ENCODE measurements at regions not wholly inside any gene's neighbourhood (a gene's known extent, or its start where the extent isn't known, plus 50 kb on each side); places are given as distances from the start of the nearest gene placed in this dataset.
"Not testable (repeated sequence)": the region's sequence is repeated elsewhere in the genome, so short reads cannot be mapped to it uniquely, and the experiment has no call there.

GRCh38 chr1:189103956-189104355, 1373.7 kb downstream of the BRINP3 start:
- no peak for DNase-seq (ENCODE audit: low spot score)

- no peak for DNase-seq (ENCODE audit: low spot score)
These were observed 1360.4 kb downstream of the BRINP3 start for GRCh38 chr1:189117072-189117770.

DNA sequence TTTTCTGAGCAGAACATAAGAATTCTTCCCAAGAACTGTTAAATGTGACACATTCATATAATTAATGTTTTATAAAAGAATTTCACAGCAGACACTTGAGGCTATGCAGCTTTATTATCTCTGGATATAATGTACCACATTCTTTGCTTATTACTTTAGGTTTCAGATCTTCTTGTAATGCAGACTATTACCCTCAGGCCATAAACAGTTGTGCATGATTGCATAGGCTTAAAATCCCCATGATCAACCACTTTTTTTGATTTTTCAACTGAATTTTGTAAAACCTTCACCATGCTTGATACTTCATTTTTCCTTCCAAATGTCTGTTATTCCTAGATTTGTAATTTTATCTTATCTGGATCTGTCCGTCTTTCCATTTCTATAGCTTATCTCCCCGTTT, 1355.7 kb downstream of the BRINP3 start:
- DNase-seq (ENCODE audit: low spot score) = no peak

DNA sequence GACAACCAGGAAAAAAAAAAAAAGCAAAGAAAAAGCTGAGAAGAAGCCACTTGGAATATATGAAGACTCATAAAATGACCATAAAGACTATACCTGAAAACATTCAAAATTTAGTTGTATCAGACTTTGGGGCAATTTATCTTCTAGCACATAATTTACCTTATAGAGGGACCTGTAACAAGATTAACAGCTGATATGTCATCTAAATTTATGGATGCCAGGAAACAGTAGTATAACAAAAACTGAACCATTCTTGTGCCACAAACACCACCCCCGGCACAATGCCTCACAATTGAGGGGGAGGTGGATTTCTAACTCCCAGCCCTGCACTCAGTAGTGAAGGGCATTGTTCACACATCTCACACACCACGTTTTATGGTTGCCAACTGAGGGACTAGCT, 1352.0 kb downstream of the BRINP3 start:
- no peak for DNase-seq (ENCODE audit: low spot score)

- DNase-seq (ENCODE audit: low spot score) = no peak
These were observed 1346.1 kb downstream of the BRINP3 start for GRCh38 chr1:189131576-189131975.

DNA sequence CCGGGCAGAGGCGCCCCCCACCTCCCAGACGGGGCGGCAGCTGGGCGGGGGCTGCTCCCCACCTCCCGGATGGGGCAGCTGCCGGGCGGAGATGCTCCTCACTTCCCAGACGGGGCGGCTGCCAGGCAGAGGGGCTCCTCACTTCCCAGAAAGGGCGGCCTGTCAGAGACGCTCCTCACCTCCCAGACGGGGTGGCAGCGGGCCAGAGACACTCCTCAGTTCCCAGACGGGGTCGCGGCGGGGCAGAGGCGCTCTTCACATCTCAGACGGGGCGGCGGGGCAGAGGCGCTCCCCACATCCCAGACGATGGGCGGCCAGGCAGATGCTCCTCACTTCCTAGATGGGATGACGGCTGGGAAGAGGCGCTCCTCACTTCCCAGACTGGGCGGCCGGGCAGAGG, 1337.9 kb downstream of the BRINP3 start:
- not testable (repeated sequence) for DNase-seq (ENCODE audit: low spot score)

DNA sequence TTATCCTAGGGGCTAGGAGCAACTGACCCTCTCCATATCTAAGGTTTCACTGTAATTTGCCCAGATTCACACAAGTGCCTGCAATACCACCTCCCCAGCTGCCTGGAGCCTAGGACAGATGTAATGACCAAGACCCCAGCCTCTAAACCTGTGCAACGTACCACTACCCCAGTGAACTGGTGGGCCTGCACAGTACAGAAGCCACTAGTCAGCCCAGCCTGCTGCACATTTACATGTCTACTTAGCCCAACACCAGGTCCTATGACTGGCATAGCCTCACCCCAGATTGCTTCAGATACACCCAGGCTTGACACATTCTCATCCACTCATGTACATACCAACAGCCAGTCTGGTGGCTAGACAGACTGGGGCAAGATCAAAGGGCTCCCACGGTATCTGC, 1336.6 kb downstream of the BRINP3 start:
- no peak for DNase-seq (ENCODE audit: low spot score)

- no peak for DNase-seq (ENCODE audit: low spot score)
These were observed 1327.9 kb downstream of the BRINP3 start for GRCh38 chr1:189149547-189150375.

GRCh38 chr1:189150624-189151023, 1327.0 kb downstream of the BRINP3 start:
- DNase-seq (ENCODE audit: low spot score) = no peak

DNA sequence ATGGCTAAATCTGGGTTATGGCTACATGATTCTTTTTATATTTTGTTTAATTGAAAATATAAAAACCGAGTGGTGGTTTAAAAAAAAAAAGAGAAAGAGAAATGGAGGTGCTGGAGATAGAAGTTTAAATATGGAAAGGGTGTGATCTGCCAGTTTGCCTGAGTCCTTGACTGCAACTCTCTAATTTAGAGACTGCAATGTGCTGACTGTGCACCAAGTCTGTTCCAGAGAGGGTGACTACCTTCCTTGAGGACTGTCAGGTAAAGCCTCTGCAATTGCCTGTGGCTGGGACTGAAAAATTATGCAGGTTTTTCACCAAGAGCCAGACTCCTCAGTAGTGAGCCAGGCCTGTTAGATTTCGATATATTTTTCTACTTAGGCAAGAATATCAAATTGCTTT, 1326.3 kb downstream of the BRINP3 start:
- no peak for DNase-seq (ENCODE audit: low spot score)

- no peak for DNase-seq (ENCODE audit: low spot score)
These were observed 1325.0 kb downstream of the BRINP3 start for GRCh38 chr1:189152685-189153084.

- DNase-seq (ENCODE audit: low spot score) = no peak
These were observed 1319.5 kb downstream of the BRINP3 start for GRCh38 chr1:189158155-189158554.

GRCh38 chr1:189175889-189176288, 1301.8 kb downstream of the BRINP3 start:
- no peak for DNase-seq (ENCODE audit: low spot score)

DNA sequence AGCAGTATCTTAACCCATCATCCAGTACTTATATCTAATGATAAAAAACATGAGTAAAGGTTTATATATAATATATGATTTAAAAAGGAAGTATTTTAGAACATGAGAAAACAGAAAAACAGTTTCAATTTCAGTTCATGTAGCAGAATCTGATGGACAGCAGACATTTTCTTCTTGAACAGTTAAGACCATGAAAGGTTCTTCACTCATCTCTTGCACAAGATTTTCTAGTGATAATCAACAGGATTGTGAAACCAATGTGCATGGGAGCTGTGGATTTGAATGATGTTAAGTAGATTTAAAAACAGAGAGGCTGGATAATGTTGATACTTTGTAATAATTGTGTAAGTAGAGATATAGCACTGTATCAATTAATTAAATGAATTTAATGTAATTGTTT, 1297.6 kb downstream of the BRINP3 start:
- no peak for DNase-seq (ENCODE audit: low spot score)

GRCh38 chr1:189185097-189185496, 1292.6 kb downstream of the BRINP3 start:
- no peak for DNase-seq (ENCODE audit: low spot score)

GRCh38 chr1:189192741-189193520, 1284.7 kb downstream of the BRINP3 start:
- no peak for DNase-seq (ENCODE audit: low spot score)

DNA sequence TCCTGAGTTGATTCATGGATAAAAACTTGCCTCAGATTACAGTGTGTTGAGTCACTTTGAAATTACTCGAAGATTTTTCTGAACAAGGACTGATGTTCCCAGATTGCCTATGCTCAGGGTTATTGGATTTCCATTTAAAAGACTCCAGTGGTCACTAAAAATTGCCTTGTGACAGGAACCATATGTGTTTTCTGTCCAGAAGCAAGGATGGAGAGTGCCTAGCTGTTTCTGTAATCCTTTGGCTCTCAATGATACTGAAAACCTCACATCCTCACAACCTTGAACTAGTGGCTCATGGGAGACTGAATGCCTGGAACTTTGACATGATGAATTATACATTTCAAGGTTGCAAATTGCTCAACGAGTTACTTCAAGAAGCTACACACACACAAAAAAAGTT, 1271.8 kb downstream of the BRINP3 start:
- DNase-seq (ENCODE audit: low spot score) = no peak

GRCh38 chr1:189206617-189207016, 1271.0 kb downstream of the BRINP3 start:
- no peak for DNase-seq (ENCODE audit: low spot score)

DNA sequence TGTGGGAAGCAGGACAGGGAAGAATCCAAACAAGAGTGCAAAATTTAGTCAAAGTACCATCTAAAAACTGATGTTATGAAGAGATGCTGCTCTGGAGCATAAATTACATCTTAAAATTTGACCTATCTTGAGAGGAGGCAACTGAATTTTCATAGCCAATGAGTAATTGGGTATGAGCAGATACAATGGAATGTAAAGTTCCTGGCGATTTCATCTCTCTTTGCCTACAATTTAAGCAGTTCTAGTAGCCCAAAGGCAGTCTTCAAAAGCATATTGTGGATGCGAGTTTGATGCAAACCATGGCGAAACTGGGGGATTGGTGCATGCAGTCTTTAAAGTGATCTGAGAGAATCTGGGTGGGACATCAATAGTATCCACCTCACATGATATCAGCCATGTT, 1265.9 kb downstream of the BRINP3 start:
- no peak for DNase-seq (ENCODE audit: low spot score)

DNA sequence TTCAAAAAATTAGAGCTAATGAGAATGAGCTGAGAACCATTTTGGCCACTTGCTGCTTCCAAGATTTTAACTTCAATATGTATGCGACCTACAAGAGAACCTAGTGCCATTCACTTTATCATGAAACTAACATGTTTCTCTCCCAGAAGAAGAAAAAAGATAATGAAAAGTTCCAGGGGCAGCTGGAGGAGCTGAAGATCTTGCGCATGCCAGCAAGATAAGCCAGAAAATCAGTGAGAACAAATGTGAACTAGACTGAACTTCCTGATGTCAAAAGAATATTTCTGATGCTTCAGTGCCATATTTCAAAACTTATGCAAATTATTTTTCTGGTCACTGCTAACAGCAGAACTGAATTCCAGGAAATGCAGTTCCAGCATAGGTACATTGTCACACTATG, 1265.1 kb downstream of the BRINP3 start:
- DNase-seq (ENCODE audit: low spot score) = no peak

DNA sequence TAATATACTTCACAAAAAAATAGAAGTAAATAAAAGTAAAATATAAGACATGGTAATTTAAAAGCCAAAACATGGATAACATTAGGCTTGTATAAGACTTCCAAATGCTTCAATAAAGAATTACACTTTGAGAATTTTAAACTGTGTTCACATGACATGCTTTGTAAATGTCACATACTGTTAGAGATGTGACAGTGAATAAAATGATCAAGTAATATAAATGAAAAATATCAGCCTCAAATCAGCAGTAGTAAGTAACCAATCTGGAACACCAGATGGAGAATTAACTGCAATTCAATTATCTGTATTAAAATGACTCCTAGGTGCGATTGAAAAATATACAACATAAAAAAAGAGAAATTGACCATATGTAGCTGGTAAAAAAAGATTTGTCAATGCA, 1260.8 kb downstream of the BRINP3 start:
- DNase-seq (ENCODE audit: low spot score) = no peak

DNA sequence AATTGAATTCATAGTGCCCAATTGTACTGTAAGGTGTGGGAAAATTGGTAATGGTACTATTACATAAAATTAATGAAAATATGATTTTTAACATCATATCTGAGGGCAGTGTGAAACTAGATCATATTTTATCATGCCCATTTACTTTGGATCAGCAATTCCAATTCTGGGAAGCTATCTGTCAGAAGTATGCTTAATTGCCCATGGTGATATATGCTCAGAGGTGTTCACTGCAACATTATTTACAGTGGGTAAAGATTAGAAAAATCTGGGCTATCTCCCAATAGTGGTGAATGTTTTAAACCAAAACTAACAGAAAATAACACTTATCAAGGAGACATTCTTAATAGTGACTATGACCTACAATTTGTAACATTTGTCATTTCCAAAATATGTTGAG, 1260.0 kb downstream of the BRINP3 start:
- no peak for DNase-seq (ENCODE audit: low spot score)

DNA sequence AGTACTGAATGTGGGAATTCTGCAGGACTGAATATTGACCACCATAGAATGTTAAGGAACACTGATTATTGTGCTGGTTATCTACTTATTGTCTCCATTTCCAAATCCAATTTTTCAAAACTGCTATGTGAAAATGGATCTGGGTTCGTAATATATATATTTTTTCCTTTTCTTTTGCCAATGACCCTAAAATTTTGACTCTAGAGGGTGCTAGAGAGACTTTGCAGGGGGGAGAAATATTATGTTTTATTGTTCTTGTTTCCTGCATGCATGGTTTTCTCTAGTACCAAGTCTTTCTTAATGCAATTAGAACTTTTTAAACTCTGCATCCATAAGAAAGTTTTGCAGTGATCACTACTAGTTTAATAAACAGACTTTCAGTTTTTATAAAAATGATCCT, 1256.9 kb downstream of the BRINP3 start:
- no peak for DNase-seq (ENCODE audit: low spot score)

Measured in D341Med (cell line).